GM19324 (cell line): ENCODE measurements at regions not wholly inside any gene's neighbourhood (a gene's known extent, or its start where the extent isn't known, plus 50 kb on each side); places are given as distances from the start of the nearest gene placed in this dataset.

Experiments
- ATAC-seq: cut with Tn5 transposase; IDR thresholded peaks from one replicate; pipeline ENCODE4 v1.9.1; 2021; ENCODE audit warnings: mild to moderate bottlenecking, moderate library complexity; ENCODE audit not compliant: unreplicated experiment, low FRiP score

DNA sequence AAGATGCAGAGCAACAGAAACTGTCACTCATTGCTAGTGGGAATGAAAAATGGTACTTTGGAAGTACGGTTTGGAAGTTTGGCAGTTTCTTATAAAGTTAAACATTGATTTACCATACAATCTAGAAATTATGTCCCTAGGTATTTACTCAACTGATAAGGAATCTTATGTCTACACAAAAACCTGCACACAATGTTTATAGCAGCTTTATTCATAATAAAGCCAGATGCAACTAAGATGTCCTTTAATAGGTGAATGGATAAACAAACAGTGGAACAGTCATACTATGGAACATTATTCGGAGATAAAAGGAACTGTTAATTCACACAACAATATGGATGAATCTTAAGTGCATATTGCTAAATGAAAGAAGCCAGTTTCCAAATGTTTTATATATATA is 96.2 kb upstream of the SIRPA start:
- ATAC-seq, result no peak

GRCh38 chr20:1793821-1794220 is 101.4 kb upstream of the SIRPA start:
- ATAC-seq, result no peak

DNA sequence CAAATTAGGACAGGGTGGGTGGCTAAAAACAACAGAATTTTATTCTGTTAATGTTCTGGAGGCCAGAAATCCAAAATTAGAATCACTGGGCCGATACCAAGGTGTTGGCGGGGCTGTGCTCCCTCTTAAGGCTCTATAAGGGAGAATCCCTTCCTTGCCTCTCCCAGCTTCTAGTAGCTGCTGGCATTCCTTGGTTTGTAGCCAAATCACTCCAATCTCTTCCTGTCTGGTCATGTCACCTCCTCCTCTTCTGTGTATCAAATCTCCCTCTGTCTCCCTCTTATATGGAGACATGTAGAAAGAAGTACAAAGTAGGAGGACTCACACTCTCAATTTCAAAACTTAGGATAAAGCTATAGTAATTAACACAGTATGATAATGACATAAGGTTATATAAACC is 102.9 kb upstream of the SIRPA start:
- ATAC-seq, result no peak

DNA sequence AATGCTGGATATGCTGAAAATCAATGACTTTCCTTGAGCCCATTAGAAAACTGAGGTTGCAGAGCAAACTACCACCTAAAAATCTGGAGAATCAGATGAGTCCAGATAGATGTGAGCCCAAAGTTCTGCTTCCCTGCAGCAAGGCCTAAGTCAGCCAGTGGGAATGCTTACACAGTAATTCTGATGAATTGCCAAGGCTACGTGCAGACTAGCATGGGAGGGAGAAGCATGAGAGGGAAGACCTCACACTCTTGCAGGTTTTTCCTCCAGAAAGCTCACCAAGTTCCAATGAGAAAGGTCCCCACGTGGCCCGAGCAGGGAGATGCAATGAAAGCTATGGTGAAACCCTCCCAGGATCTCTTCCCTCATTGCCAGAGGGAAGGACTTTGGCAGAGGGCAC is 104.8 kb upstream of the SIRPA start:
- no peak for ATAC-seq

DNA sequence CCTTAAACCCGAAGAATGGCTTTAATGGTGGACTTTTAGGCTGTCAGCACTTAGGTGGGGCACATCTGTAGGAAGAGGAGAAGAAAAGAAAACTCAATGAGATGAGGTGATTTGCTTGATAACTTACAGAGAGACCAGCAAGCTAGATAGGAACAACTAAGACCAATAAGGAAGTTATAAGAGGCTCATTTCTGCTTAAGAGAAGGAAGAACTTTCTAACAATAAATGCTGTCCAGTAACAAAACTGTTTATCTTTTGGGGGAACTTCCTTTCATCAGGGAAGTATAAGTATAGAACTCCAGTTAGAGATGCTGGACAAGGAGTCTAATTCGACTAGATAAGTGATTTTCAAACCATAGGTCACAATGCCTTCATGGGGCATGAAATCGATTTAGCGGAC is 107.2 kb upstream of the SIRPA start:
- ATAC-seq, result no peak

DNA sequence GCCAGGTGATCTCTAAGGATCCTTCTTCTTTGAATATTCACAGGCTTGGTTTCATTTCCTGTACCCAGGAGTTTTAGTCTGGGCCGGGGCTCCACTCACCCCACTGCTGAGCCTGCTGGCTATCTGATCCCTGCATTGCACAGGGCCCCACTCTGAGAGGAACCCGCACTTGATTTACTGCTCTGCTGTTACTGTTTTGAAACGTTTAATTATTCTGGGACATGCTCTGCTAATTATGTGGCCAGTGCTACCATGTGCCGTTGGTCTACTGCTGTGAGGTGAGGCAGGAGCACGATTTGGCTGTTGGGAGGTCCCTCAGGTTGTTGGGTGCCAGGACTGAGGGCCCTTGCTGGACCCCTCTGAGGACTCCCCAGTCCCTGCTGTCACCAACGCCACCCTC is 108.7 kb upstream of the SIRPA start:
- no peak for ATAC-seq

DNA sequence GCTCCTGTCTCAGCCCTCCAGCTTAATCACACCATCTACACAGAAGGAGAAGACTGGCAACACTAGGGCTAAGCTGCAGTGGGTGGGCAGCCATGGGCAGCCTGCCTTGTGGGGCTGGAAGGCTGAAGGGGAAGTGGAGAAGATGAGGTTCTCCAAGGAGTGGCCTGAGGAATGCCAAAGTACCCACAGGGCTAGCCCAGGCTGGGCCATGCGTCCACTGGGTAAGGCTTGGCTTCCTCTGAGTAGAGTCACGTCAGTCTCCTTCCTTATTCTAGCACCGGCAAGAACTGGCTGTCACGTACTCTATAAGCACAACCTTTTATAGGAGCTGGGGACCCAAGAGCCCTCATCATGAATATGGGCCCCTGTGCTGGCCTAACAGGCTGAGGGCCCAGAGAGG is 110.6 kb upstream of the SIRPA start:
- no peak for ATAC-seq

DNA sequence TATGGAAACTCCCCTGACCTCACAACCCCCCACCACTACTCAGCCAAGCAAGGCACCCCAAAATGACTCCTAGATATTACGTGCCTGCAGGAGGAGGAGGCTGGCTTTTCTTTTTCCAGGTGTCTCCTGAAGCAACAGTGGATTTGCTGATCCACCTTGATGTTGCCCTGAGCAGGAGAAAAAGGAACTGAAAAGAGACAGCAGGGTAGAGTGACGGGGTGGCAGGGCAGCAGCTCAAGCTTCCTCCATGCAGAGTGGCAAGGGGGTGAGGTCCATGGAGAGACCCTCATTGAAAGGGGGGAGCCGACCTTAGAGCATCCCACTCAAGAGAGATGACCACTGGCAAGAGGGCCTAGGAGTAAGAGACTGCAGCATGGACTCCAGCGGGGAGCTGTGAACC is 112.0 kb upstream of the SIRPA start:
- no peak for ATAC-seq

GRCh38 chr20:1782181-1782580 is 113.0 kb upstream of the SIRPA start:
- ATAC-seq, result no peak

GRCh38 chr20:1779567-1779966 is 115.6 kb upstream of the SIRPA start:
- no peak for ATAC-seq

DNA sequence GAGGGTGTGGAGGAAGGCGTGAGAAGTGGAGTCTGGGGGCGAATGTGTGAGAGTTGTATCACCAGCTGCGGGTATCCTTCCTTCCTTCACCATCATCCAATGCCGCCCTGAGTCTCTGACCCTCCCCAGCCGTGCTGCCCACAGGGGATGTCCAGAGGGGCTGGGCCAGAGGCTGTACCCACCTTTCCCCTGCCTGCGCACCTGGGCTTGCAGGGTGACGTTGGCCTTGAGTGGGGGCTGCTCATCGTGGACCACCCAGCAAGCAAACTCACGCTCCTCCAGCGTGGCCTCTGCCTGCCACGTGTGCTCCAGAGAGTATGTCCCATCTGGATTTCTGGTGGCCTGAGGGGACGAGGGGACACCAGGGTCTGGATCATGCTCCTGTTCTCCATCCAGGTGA is 116.9 kb upstream of the SIRPA start:
- no peak for ATAC-seq

GRCh38 chr20:1777476-1777820 is 117.8 kb upstream of the SIRPA start:
- no peak for ATAC-seq

GRCh38 chr20:1776681-1777475 is 118.3 kb upstream of the SIRPA start:
- peak; percentile 72 for ATAC-seq

GRCh38 chr20:1775117-1775516 is 117.5 kb upstream of the SIRPG start:
- ATAC-seq, result no peak

GRCh38 chr20:1774479-1774878 is 116.9 kb upstream of the SIRPG start:
- ATAC-seq, result no peak

DNA sequence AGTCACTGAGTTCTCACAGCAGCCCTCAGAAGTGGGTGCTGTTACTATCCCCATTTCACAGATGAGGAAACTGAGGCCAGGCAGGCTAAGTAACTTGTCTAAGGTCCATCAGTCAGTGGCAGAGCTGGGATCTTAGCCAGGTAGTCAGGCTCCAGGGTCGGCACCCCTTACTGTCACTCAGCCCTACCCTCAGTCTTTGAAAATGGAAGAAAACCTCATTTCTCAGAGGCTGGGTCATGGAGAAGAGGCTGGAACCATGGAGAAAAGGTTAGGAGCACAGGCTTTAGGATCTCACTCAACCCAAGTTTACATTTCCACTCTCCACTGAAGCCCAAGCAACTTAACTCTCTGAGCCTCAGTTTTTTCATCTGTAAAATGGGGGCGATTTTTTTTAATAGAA is 116.2 kb upstream of the SIRPG start:
- no peak for ATAC-seq

GRCh38 chr20:1769491-1769890 is 111.9 kb upstream of the SIRPG start:
- no peak for ATAC-seq

- no peak for ATAC-seq
Measured at GRCh38 chr20:1766731-1767130, 109.2 kb upstream of the SIRPG start.

DNA sequence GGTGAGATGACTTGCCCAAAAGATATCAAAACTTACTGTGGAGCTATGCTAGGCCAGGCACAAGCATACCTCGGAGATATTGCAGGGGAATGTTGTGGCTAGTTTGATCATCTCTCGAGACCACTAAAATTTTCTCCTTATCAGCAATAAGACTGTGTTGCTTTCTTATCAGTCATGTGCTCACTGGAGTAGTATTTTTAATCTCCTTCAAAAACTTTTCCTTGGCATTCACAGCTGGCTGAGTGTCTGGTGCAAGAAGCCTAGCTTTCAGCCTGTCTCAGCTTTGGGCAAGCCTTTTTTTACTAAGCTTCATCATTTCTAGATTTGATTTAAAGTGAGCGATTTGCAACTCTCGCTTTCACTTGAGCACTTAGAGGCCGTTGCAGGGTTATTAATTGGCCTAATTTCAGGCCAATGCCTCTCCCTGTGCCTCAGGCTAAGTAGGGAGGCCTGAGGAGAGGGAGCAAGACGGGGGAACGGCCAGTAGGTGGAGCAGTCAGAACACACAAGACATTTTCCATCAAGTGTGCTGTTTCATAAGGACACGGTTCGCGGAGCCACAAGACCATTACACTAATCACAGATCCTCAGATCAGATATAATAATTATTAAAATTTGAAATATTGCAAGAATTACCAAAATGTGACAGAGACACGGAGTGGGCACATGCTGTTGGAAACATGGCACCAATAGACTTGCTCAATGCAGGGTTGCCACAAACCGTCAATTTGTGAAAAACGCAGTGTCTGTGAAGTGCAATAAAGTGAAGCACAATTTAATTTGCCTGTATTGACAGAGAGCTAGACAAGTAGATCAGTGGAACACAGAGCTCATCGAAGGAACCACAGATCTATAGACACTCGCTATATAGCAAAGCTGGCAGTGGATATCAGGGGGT is 106.8 kb upstream of the SIRPG start:
- peak; percentile 82 for ATAC-seq

- ATAC-seq, result no peak
Measured at GRCh38 chr20:1761598-1761997, 104.0 kb upstream of the SIRPG start.

DNA sequence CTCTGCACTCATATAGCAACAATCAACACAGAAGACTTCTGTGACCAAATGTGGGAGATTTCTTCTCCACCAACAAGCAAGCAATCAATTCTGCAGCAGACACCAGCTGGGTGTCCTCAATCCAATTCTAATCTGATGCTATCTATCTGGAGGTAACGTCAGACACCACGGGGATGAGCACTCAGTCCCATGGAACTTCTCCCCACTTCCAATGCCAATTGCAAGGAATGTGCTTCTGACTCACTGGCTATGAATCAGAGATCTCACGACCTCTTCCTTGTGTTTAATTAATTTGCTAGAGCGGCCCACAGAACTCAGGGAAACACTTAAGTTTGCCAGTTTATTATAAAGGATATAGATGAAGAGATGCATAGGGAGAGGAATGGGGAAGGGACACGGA is 103.5 kb upstream of the SIRPG start:
- no peak for ATAC-seq

DNA sequence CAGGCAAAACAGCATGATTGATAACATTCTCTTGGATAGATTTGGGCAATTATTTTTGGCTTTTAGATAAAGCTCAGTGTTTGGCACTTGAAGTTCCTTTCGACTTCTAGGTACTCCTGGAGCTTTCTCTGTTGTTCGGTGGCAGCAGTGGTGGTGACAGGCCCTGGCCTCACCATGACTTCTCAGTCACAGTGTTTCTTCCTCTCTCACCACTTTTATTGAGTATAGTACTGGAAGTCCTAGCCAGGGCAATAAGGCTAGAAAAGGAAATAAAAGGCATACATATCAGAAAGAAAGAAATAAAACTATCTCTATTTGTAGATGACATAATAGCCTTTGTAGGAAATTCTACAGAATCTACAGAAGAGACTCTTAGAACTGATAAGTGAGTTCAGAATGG is 101.2 kb upstream of the SIRPG start:
- ATAC-seq, result no peak
